Sigmoid colon (tissue), 4 donors: ENCODE measurements at regions not wholly inside any gene's neighbourhood (a gene's known extent, or its start where the extent isn't known, plus 50 kb on each side); places are given as distances from the start of the nearest gene placed in this dataset.

Experiments used
- POLR2A ChIP-seq, 2 donors: fragments of 450-650 bp; IDR thresholded peaks; one replicate each; pipeline ENCODE4 v1.6.1; 2016; ENCODE audit warnings: antibody characterized with exemption in 2 of 2, mild to moderate bottlenecking in 2 of 2, moderate library complexity in 2 of 2
- POLR2AphosphoS5 ChIP-seq, 4 donors: sonication (generic); formaldehyde crosslinking; IDR thresholded peaks; one replicate each; pipeline ENCODE4 v1.6.1; 2017; ENCODE audit warnings: antibody characterized with exemption in 4 of 4
- TF ChIP-seq, protein P1 (sequence below), 4 experiments: fragments of 450-650 bp in 3 of 4; fragments of 200-600 bp in 1 of 4; IDR thresholded peaks; one replicate each; pipeline ENCODE4 v1.5.1; 2016 to 2019; ENCODE audit warnings: antibody characterized with exemption in 4 of 4, mild to moderate bottlenecking in 3 of 4, moderate library complexity in 2 of 4

DNA sequence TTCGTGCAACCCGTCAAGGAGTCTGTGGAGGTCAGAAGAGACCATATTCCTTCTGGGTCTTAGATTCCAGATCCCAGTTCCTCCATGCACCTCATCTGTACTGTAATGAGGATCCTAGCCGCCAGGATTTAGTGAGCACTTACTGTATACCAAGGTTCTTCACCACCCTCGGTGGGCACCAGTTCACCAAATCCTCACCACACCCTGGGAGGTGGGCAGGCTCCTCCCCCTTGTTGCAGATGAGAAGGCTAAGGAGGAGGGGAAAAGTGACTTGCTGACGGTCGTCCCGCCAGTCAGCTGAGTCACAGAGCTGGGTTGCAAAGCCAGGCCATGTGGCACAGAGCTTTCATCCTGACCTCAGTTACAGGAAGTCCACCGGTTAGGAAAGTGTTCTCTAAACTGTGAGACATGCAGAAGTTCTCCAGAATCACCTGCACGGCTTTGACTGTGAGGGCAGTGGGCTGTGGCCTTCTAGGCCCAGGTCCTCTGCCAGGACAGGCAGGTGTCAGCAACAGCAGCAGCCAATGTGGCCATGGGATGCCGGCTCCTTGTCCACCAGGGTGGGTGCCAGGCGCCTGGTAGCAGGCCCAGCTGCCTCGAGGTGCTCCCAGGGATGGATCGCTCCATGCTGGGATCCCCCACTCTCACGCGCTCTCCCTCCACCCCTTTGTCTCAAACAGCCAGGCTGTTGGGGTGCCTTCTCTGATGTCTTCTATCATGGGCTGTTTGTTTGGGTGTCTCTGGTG is 240.3 kb upstream of the GSE1 start:
- TF ChIP-seq, protein P1, sequence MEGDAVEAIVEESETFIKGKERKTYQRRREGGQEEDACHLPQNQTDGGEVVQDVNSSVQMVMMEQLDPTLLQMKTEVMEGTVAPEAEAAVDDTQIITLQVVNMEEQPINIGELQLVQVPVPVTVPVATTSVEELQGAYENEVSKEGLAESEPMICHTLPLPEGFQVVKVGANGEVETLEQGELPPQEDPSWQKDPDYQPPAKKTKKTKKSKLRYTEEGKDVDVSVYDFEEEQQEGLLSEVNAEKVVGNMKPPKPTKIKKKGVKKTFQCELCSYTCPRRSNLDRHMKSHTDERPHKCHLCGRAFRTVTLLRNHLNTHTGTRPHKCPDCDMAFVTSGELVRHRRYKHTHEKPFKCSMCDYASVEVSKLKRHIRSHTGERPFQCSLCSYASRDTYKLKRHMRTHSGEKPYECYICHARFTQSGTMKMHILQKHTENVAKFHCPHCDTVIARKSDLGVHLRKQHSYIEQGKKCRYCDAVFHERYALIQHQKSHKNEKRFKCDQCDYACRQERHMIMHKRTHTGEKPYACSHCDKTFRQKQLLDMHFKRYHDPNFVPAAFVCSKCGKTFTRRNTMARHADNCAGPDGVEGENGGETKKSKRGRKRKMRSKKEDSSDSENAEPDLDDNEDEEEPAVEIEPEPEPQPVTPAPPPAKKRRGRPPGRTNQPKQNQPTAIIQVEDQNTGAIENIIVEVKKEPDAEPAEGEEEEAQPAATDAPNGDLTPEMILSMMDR (IDR thresholded peaks at IDR 0.05): no peak
- TF ChIP-seq POLR2A (IDR thresholded peaks at IDR 0.05): no peak
- TF ChIP-seq POLR2AphosphoS5 (IDR thresholded peaks at IDR 0.05): peak in 2 of 4 donors; percentile 6 to 58
